ENCODE measurements at regions not wholly inside any gene's neighbourhood (a gene's known extent, or its start where the extent isn't known, plus 50 kb on each side); places are given as distances from the start of the nearest gene placed in this dataset.

GRCh38 chr2:111628221-111628620 is 255.8 kb downstream of the ANAPC1 start:
- no peak for DNase-seq

- no peak for DNase-seq
Measured at GRCh38 chr2:111629983-111630382, 254.0 kb downstream of the ANAPC1 start.

GRCh38 chr2:111632661-111633060 is 251.3 kb downstream of the ANAPC1 start:
- no peak for DNase-seq

- DNase-seq: no peak
Measured at GRCh38 chr2:111633189-111633588, 250.8 kb downstream of the ANAPC1 start.

- DNase-seq: no peak
Measured at GRCh38 chr2:111633643-111634042, 250.3 kb downstream of the ANAPC1 start.

GRCh38 chr2:111634050-111634794 is 249.8 kb downstream of the ANAPC1 start:
- DNase-seq: no peak

GRCh38 chr2:111634995-111635538 is 248.9 kb downstream of the ANAPC1 start:
- DNase-seq: no peak

- no peak for DNase-seq
Measured at GRCh38 chr2:111636905-111637304, 247.1 kb downstream of the ANAPC1 start.

- no peak for DNase-seq
Measured at GRCh38 chr2:111638274-111638877, 245.6 kb downstream of the ANAPC1 start.

GRCh38 chr2:111640480-111640879 is 243.5 kb downstream of the ANAPC1 start:
- no peak for DNase-seq

- DNase-seq: no peak
Measured at GRCh38 chr2:111642586-111643327, 241.2 kb downstream of the ANAPC1 start.

GRCh38 chr2:111643759-111644158 is 240.2 kb downstream of the ANAPC1 start:
- DNase-seq: no peak

- DNase-seq: no peak
Measured at GRCh38 chr2:111647359-111647758, 236.6 kb downstream of the ANAPC1 start.

GRCh38 chr2:111652038-111652437 is 232.0 kb downstream of the ANAPC1 start:
- DNase-seq: no peak

GRCh38 chr2:111652681-111653080 is 231.3 kb downstream of the ANAPC1 start:
- DNase-seq: no peak

GRCh38 chr2:111653103-111653624 is 230.8 kb downstream of the ANAPC1 start:
- DNase-seq: no peak

- DNase-seq: no peak
Measured at GRCh38 chr2:111653913-111654312, 230.1 kb downstream of the ANAPC1 start.

GRCh38 chr2:111654829-111655228 is 229.2 kb downstream of the ANAPC1 start:
- DNase-seq: no peak

- no peak for DNase-seq
Measured at GRCh38 chr2:111656436-111656835, 227.6 kb downstream of the ANAPC1 start.

GRCh38 chr2:111656894-111657293 is 227.1 kb downstream of the ANAPC1 start:
- DNase-seq: no peak

GRCh38 chr2:111657351-111657975 is 226.5 kb downstream of the ANAPC1 start:
- no peak for DNase-seq

GRCh38 chr2:111659361-111660333 is 224.3 kb downstream of the ANAPC1 start:
- DNase-seq: no peak
